ENCODE measurements at regions not wholly inside any gene's neighbourhood (a gene's known extent, or its start where the extent isn't known, plus 50 kb on each side); places are given as distances from the start of the nearest gene placed in this dataset.
"Not testable (repeated sequence)": the region's sequence is repeated elsewhere in the genome, so short reads cannot be mapped to it uniquely, and the experiment has no call there.

DNA sequence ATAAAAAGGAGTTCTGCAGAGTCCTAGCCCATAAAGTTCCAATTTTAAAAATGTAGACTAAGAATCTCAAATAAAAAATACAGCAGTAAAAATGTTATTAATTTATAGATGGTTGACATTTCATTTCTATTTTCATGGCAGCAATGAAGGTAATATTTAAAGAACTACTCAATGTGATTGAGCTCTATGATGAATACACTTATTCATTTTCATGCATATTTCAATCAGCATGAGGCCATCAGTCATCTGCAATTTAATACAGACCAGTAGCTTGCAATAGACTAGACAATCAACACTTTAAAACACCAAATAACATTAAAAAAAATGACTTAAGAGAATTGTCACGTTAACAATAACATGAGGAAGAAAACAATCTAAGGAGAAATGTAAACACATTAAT is 1295.8 kb upstream of the ALCAM start:
- DNase-seq: no peak

DNA sequence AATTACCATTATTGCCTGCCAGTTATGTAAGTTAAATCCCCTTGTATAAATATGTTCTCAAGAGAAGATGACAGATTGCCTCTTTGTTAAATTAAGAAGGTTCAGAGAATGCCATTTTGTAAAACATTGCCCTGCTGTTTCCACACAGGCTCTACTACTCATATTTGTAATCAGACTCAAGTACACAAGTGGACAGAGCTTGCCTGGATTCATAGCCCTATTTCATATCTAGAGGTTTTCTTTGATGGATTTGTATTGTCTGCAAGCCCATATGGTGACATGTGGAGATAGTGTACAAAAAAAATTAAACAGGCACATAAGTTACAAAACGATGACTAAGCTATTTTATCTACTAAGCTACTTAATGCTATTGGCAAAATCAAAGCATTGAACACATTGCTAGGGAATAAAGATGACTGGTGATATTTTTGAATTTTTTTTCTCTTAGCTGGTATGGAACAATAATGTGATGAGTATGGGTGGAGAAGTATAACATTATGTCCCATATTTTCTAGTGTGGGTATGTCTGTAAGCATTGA is 1286.6 kb upstream of the ALCAM start:
- no peak for DNase-seq

DNA sequence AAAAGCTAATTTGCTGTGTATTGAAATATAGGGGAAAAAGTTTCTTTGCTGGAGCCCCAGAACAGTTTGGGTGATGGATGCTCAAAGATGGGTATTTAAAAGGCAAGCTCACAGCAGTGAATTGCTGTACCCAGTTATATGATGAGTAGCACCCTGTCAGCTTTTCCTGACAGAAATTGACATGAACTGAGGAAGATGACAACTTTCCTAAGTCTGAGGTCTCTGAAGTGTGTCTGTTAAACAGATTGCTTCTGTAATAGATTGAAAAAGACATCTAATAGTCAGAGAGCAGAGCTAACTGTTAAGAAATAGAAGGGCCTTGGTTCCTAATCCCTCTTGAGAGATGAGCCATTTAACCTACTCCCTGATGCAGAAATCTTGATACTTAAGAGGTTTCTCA is 1278.0 kb upstream of the ALCAM start:
- DNase-seq: no peak

- not testable (repeated sequence) for DNase-seq
These were observed 1276.7 kb upstream of the ALCAM start for GRCh38 chr3:104089987-104090386.

GRCh38 chr3:104101736-104102135 is 1265.0 kb upstream of the ALCAM start:
- no peak for DNase-seq

GRCh38 chr3:104102386-104102785 is 1264.3 kb upstream of the ALCAM start:
- peak; percentile 4 to 6 for DNase-seq

DNA sequence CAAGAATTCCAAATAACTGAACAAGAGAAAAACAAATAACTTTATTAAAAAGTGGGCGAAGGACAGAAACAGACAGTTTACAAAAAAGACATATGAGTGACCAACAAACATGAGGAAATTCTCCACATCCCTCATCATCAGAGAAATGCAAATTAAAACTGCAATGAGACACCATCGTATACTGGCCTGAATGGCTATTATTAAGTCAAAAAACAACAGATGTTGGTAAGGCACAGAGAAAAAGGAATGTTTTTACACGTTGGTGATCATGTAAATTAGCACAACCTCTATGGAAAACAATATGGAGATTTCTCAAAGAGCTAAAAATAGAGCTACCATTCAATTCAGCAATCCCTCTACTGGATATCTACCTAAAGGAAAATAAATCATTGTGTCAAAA is 1260.4 kb upstream of the ALCAM start:
- no peak for DNase-seq

GRCh38 chr3:104108522-104108921 is 1258.2 kb upstream of the ALCAM start:
- no peak for DNase-seq

DNA sequence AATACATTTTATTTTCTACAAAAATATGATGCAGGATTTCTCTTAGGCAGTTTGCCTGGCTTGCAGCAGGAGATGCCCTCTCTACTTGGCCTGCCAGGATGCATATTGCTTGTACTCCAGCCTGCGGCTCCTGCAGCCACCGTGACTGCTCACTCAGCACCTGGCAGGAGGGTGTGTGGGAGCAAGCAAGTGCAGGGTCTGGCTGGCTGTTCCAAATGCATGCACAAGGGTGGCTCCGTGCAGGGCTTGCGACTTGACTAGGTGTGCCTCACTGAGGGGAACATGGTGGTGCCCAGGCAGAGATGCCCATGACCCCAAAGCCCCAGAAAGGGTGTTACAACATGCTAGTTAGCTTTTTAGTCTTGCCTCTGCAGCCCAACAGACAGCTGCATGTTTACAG is 1240.2 kb upstream of the ALCAM start:
- DNase-seq: no peak

DNA sequence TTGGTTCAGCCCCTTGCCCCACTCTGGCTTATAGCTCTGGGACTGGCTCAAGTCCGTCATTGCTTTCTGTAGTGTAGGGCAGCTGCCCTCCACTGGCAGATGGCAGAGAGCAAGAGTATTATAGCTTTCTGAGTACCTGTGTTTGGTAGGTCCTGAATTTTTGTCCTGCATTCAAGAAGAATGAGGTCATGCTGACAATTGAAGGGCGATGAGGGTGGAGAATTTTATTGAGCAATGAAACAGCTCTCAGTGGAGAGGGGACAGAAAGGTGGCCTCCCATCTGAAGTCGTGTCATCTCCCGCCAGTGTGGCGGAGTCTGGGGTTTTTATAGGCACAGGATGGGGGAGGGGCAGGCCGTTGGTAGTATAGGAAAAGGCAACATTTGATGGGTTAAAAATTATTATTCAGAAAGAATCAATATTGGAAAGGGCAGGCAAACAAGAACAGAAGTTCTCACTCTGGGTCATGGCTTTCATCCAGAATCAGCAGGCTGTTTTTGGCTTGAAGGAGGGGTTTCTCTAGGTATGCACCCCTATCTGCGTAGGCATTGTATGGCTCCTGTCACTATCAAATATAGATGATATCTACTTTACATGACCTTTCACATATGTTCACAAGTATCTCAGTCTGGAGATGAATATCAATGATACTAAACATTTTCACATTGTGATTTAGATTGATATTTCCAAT is 1239.7 kb upstream of the ALCAM start:
- no peak for DNase-seq

DNA sequence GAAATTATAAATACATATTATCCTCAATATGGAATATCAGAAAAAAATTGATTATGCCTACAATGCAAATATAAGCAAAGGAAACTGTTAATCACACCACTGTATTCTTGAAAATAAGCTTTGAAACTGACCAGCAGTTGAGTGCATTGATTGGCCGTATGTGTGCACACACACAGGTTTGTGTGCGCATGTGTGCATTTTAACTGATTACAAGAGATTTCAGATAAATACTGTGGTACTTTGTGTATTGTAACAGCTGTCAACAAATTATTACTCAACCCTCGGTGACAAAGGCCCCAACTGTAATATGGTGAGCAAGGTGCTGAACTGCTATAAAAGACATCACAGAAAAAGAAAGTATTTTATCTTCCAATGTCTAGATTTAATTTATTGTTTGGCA is 1238.9 kb upstream of the ALCAM start:
- no peak for DNase-seq

- DNase-seq: no peak
These were observed 1233.9 kb upstream of the ALCAM start for GRCh38 chr3:104132566-104133403.

GRCh38 chr3:104133630-104134029 is 1233.1 kb upstream of the ALCAM start:
- DNase-seq: no peak

DNA sequence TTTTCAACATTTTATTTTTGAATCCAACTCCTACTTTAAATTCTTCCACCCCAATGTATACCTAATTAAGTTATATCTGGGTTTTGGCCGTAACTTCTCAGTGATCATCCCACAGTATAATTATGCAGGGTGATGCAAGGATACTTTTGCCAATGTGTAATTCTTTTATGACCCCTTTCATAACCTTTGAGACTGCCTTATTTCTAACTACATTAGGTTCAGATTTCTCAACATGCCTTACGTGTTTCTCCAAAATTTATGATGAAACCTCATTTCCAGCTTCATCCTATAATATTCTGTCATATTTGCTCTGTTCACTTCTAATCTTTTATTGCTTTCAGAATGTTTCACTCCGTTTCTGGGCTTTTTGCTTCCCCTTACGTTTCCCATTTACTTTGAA is 1229.6 kb upstream of the ALCAM start:
- no peak for DNase-seq

- DNase-seq: no peak
These were observed 1221.5 kb upstream of the ALCAM start for GRCh38 chr3:104145164-104145563.

DNA sequence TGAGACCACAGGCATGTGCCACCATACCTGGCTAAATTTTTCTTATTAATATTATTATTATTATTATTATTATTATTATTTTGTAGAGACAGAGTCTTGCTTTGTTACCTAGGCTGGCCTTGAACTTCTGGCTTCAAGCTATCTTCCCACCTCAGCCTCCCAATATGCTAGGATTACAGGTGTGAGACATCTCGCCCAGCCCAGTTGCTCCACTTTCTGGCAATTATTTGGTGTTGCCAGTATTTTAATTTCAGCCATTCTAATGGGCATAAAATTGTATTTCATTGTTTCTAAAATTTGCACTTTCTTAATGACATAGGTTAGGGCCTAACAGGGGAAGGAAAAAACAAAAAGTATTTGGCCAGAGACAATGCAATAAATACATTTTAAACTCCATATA is 1217.6 kb upstream of the ALCAM start:
- no peak for DNase-seq

GRCh38 chr3:104150724-104151123 is 1216.0 kb upstream of the ALCAM start:
- no peak for DNase-seq

GRCh38 chr3:104154896-104155295 is 1211.8 kb upstream of the ALCAM start:
- no peak for DNase-seq

GRCh38 chr3:104165866-104166265 is 1200.8 kb upstream of the ALCAM start:
- no peak for DNase-seq

GRCh38 chr3:104168386-104168785 is 1198.3 kb upstream of the ALCAM start:
- no peak for DNase-seq

DNA sequence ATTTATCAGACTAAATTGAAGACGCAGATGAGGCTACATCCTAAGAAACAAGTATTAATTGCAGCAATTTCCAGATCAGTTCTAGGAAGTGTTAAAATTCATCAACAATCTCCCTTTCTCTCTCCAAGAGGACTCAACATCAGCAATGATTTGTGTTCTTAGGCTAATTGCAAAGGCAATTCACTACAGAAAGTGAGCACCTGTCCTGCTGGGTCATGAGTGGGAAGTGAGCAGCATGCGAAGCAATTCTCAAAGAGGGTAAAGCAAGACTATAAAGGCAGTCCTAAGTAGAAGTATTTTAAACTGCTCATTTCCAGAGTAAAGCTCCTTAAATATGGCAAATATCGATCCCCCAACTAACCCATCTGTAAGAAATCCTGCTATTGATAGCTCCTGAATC is 1191.0 kb upstream of the ALCAM start:
- DNase-seq: no peak

DNA sequence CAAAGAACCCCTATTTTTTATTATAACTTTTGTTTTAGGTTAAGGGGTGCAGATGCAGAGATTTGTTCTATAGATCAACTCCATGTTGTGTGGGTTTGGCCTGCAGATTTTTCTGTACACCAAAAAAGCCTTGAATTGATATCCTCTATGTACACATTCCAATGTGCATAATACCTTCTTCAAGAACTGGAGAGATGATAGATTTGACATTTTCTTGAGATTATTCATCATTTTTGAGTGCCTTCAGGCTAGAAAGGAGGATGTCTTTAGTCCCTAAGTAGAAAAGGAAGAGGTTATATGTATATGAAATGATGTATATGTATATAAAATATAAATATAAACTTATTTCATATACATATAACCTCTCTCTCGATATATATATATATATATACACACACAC is 1190.0 kb upstream of the ALCAM start:
- DNase-seq: no peak

GRCh38 chr3:104178680-104179079 is 1188.0 kb upstream of the ALCAM start:
- DNase-seq: no peak

- DNase-seq: no peak
These were observed 1185.8 kb upstream of the ALCAM start for GRCh38 chr3:104180906-104181305.
